OCI-LY7 (cell line): ENCODE measurements at regions not wholly inside any gene's neighbourhood (a gene's known extent, or its start where the extent isn't known, plus 50 kb on each side); places are given as distances from the start of the nearest gene placed in this dataset.

Experiments
- BruUV-seq: library from RNA; stranded (reverse); fragments of 400-500 nt; replicated peaks from 2 replicates; lab custom pipeline; 2021; lab: Mats Ljungman, UMichigan
- CTCF ChIA-PET: fragments of 300-600 bp; sonication (Branson Sonifier 250); formaldehyde crosslinking; loops from one replicate; lab custom pipeline; 2022; ENCODE audit warnings: antibody characterized with exemption; ENCODE audit not compliant: unreplicated experiment; lab: Charles Lee
- POLR2A ChIA-PET: fragments of 300-600 bp; sonication (Branson Sonifier 250); formaldehyde crosslinking; loops from one replicate; lab custom pipeline; 2022; ENCODE audit warnings: antibody characterized with exemption; lab: Charles Lee
- DNase-seq: peaks from one replicate; pipeline ENCODE4 v3.0.0-alpha.2; 2015; ENCODE audit warnings: low spot score
- H2AFZ ChIP-seq: fragments of 200-600 bp; sonication (generic), shearing (Covaris generic); 2 replicates; pipeline ENCODE4 v1.6.1; 2014; ENCODE audit warnings: mild to moderate bottlenecking, antibody characterized with exemption, low read length, moderate library complexity
- H3K27ac ChIP-seq: fragments of 200-600 bp; sonication (generic); 2 replicates; pipeline ENCODE4 v1.5.1; 2014; ENCODE audit warnings: mixed run types, low read depth, mild to moderate bottlenecking, moderate library complexity, low read length, inconsistent platforms; ENCODE audit not compliant: poor library complexity, severe bottlenecking
- H3K36me3 ChIP-seq: fragments of 200-600 bp; sonication (generic); 2 replicates; pipeline ENCODE4 v1.6.1; 2014; ENCODE audit warnings: mild to moderate bottlenecking, antibody characterized with exemption, low read length, moderate library complexity, mixed read lengths; ENCODE audit not compliant: insufficient read depth
- H3K4me1 ChIP-seq: fragments of 200-600 bp; sonication (generic); 2 replicates; pipeline ENCODE4 v1.5.1; 2014; ENCODE audit warnings: mild to moderate bottlenecking, low read length; ENCODE audit not compliant: insufficient read depth, poor library complexity, severe bottlenecking
- H3K4me2 ChIP-seq: fragments of 200-600 bp; sonication (generic); 2 replicates; pipeline ENCODE4 v1.6.1; 2014; ENCODE audit warnings: mild to moderate bottlenecking, low read length
- H3K4me3 ChIP-seq: fragments of 200-600 bp; sonication (generic); 2 replicates; pipeline ENCODE4 v1.5.1; 2014; ENCODE audit warnings: mild to moderate bottlenecking, low read depth, low read length; ENCODE audit not compliant: poor library complexity, severe bottlenecking
- H3K79me2 ChIP-seq: fragments of 200-600 bp; sonication (generic); 2 replicates; pipeline ENCODE4 v1.6.1; 2016; ENCODE audit warnings: low read depth, mild to moderate bottlenecking, low read length, moderate library complexity, mixed read lengths; ENCODE audit not compliant: insufficient read depth
- H3K9me2 ChIP-seq: fragments of 200-600 bp; sonication (generic); 2 replicates; pipeline ENCODE4 v1.6.1; 2016; ENCODE audit warnings: mild to moderate bottlenecking, low read length, mixed read lengths; ENCODE audit not compliant: insufficient read depth
- H3K9me3 ChIP-seq: fragments of 200-600 bp; sonication (generic); 2 replicates; pipeline ENCODE4 v1.6.1; 2014; ENCODE audit warnings: mild to moderate bottlenecking, mixed run types, low read length, mixed read lengths
- H4K20me1 ChIP-seq: fragments of 200-600 bp; sonication (generic); 2 replicates; pipeline ENCODE4 v1.6.1; 2014; ENCODE audit warnings: mild to moderate bottlenecking, antibody characterized with exemption, low read length, moderate library complexity, mixed read lengths; ENCODE audit not compliant: insufficient read depth
- EZH2phosphoT487 ChIP-seq: fragments of 200-600 bp; sonication (generic); IDR thresholded peaks from 2 replicates; pipeline ENCODE4 v1.6.1; 2018; ENCODE audit warnings: low read depth, borderline replicate concordance, mild to moderate bottlenecking, mixed run types, antibody characterized with exemption, low read length, moderate library complexity, mixed read lengths
- intact Hi-C: fragments of 100-400 bp; cut with micrococcal nuclease; formaldehyde crosslinking; loops from one replicate; pipeline ENCODE4 v1.10.0; 2022; ENCODE audit not compliant: unreplicated experiment
- TF ChIP-seq, protein P1 (sequence below): fragments of 200-600 bp; sonication (generic); conservative IDR thresholded peaks from 2 replicates; pipeline ENCODE4 v1.5.1; 2014; ENCODE audit warnings: mild to moderate bottlenecking, antibody characterized with exemption, low read length, moderate library complexity, mixed read lengths

DNA sequence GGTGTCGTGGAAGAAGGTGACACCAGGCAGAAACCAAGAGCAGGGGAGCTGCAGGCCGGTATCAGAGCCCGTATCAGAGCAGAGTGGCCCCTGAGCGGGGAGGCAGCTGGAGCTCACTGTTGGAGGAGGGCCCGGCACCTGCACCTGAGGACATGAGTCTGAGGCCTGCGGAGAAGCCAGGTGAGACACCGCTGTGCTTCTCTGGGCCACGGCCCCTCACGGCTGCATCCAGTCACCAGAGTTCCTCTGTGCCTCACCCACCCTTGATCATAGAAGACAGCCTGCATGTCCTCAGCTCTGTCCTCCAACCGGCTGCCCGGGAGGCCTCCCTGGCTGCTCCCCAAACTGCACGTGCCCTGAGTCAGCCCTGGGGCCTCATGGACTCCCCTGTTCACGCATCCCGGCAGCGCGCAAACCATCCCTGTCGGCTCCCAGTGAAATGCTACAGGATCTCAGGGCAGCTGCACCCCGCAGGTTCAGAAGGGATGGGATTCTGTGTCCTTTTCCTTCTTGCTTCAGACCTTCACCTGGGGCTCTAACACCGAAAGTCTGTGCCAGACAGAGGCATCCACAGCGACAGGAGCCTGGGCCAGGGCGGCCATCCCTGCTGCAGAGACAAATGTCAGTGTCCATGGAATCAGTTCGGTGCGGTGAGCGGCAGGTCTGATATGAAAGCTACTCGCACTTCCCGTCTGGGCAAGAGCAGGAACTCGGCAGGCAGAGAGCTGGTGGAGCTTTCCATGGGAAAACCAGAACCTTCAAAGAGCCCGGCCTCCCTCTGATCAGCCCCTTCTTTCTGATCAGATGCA lies 111.9 kb upstream of the FAM20C start:
- no peaks in the 10 kb centered on the region for H3K4me1 ChIP-seq
- H4K20me1 ChIP-seq = no peaks in the 10 kb centered on the region
- H3K9me3 ChIP-seq = no peaks in the 10 kb centered on the region
- DNase-seq = no peak
- intact Hi-C loops = no loop called here
- H3K4me2 ChIP-seq = no peak overlapping the region
- no peak overlapping the region for H3K4me3 ChIP-seq
- ChIA-PET CTCF (no interaction called here), POLR2A (no interaction called here)
- no TSS peak for BruUV-seq
- no peak overlapping the region for H3K27ac ChIP-seq
- no peaks in the 10 kb centered on the region for H3K79me2 ChIP-seq
- H3K36me3 ChIP-seq = no peaks in the 10 kb centered on the region
- H2AFZ ChIP-seq = no peak overlapping the region
- TF ChIP-seq, protein P1, sequence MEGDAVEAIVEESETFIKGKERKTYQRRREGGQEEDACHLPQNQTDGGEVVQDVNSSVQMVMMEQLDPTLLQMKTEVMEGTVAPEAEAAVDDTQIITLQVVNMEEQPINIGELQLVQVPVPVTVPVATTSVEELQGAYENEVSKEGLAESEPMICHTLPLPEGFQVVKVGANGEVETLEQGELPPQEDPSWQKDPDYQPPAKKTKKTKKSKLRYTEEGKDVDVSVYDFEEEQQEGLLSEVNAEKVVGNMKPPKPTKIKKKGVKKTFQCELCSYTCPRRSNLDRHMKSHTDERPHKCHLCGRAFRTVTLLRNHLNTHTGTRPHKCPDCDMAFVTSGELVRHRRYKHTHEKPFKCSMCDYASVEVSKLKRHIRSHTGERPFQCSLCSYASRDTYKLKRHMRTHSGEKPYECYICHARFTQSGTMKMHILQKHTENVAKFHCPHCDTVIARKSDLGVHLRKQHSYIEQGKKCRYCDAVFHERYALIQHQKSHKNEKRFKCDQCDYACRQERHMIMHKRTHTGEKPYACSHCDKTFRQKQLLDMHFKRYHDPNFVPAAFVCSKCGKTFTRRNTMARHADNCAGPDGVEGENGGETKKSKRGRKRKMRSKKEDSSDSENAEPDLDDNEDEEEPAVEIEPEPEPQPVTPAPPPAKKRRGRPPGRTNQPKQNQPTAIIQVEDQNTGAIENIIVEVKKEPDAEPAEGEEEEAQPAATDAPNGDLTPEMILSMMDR = no peak
- no peak for TF ChIP-seq EZH2phosphoT487
- H3K9me2 ChIP-seq = no peaks in the 10 kb centered on the region

DNA sequence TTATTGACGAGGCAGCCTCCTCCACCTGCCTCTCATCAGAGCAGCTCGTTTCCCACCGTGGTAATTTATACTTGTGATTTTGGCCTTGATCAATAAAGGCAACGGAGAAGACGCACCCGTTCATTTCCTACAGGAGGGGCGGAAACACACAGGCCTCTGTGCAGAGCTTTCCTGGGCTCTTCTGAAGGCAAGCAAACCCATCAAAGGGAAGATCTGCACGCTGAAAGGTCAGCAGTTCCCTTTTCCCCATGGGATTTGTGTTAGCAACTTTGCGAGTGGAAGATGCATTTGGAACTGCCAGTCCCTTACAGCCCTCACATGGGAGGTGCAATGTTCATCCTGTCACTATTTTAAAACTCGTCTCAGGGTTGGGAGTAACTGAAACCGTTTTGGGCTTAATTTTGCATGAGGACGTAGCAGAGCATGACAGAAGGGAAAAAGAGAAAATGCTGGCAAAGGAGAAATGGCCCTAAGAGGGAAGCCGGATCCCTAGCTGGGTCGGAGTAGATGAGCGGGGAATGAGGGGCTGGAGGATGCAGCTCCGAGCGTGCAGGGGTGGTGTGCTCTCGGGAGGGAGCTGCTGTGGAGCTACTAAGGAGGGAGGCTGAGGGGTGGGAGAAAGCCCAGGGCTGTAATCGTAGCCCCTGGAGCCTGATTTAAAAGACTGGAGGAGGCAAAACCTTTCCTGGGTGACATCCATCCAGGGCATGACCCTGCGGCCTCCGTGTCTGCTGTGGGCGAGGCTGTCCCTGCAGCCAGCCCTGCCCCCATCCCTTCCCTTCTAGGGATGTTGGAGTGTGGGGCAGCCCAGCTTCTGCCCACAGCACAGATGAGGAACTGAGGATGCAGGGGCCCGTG lies 111.1 kb upstream of the FAM20C start:
- ChIA-PET CTCF (no interaction called here), POLR2A (no interaction called here)
- BruUV-seq = no TSS peak
- no peaks in the 10 kb centered on the region for H3K9me3 ChIP-seq
- H3K36me3 ChIP-seq = no peaks in the 10 kb centered on the region
- intact Hi-C loops = no loop called here
- H3K4me1 ChIP-seq = no peaks in the 10 kb centered on the region
- no peak overlapping the region for H3K4me2 ChIP-seq
- H4K20me1 ChIP-seq = no peaks in the 10 kb centered on the region
- no peak overlapping the region for H3K27ac ChIP-seq
- DNase-seq = no peak
- H3K9me2 ChIP-seq = no peaks in the 10 kb centered on the region
- no peak overlapping the region for H3K4me3 ChIP-seq
- H2AFZ ChIP-seq = no peak overlapping the region
- TF ChIP-seq, protein P1 = no peak
- no peak for TF ChIP-seq EZH2phosphoT487
- no peaks in the 10 kb centered on the region for H3K79me2 ChIP-seq
